NCI-H2227 (cell line): ENCODE measurements at regions not wholly inside any gene's neighbourhood (a gene's known extent, or its start where the extent isn't known, plus 50 kb on each side); places are given as distances from the start of the nearest gene placed in this dataset.

ENCODE experiments used
- DNase-seq: peaks from one replicate; lab custom pipeline; 2025; ENCODE audit not compliant: unreplicated experiment; lab: John Stamatoyannopoulos, UW

DNA sequence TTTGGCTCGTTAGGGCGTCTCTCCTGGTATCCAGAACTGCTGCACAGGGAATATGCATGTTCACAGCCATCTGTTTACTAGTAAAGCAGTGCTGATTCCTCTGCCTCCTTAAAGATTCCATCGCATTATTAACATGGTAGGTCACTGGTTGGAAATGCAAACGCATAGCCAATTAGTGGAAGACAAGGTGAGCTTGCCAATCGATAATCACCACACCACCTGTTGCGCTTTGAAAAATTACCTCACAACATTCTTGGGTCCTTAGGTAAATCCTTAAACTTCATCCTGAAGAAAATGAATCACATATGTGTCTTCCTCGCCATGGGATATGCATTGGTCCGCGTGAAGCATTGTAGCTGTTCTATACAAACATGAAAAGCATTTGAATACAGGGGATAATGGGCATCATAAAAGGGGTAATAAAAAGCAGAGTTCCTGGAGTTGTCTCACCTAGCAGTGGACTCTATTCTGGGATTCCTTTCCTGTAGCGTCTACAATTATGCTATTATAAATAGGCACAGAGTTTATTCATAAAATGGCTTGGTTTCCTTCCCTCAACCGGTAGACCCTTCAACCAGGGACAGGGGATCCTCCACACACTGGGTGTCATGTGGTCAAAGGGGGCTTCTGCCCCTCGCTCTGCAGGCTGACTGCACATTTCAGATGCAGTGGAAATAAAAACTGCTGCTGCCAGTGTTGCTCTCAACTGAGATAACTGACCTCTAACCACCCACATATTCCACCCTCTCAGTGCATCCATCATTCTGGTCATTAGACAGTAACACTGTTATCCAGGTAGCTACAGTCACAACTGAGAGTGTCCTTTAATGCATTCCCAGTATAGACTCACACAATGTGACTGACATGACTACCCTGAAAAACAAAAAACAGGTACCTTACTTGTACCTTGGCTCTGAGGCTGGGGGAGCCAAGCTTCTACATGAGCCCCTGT is 389.2 kb upstream of the NFE2L3 start:
- DNase-seq: no peak

DNA sequence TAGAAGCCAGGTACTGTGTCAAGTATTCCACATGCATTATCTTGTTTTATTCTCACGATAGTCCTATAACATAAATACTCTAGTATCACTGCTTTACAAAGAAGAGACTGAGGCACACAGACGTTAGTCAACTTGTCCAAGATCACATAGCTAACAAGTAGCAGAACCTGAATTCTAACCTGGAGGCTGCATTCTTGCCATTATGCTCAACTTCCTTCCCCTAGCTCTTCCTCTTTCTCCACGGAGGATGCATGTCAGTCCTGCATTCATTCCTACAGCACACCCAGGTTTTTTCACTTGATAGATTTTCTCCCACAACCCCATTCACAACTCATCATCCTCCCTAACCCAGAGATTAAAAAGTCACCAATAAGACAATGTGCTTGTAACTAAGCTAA is 388.5 kb upstream of the NFE2L3 start:
- no peak for DNase-seq

DNA sequence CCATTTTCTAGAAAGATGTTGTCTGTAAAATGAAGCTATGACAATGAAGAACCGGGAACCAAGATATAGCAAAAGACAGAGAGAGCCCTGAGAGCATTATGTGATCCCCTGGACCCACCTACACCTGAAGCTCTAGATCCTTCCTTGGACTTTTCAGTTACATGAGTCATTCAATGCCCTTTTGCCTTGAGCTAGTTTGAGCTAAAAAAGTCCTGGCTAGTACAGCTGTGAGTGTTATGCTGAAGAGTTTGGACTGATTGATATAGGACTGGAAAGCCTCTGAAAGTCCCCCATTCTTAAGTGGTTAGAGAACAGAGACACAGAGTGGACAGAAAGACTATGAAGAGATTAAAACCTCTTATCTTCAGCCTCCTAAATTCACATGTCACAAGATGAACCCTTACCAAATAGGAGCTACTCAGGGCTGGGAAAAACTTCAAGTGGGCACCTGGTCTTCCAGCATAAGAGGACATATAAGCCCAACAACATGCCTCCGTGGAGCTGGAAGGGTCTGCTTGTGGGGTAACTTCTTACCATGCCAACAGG is 386.8 kb upstream of the NFE2L3 start:
- DNase-seq: no peak

DNA sequence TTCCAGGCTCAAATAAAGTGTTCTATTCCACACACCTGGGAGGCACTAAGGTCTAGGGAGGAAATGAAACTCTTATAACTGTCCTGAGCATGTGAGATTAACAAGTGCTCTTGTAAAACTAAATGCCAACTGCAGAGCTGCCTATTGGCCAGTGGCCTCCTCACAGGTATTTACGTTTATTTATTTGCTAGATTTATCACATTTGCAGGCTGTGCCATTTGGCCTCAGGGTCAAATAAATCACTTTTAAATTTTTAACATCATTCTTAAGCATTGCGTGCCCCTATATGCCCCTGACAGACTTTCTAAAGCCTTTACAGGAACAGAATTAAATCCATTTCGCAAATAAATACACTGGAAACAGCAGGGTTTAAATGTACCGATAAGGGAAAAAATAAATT is 381.8 kb upstream of the NFE2L3 start:
- no peak for DNase-seq

DNA sequence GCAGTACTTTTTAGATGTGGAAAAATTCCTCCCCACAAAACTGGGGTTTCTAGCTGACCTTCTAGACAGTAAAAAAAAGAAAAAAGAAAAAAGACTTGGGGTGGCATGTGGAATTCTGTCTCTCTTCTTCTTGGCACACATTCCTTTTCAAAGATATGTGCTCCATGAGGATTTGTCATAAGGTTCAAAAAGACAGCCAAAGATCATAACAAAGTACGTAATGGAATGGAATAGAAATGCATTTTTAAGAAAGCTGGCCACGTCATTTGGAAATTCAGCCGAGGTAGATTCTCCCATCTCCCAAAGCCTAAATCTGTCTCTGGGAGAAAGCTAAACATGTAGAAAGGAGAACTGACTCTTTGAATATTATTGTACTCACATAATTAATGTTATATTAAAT is 381.3 kb upstream of the NFE2L3 start:
- no peak for DNase-seq

DNA sequence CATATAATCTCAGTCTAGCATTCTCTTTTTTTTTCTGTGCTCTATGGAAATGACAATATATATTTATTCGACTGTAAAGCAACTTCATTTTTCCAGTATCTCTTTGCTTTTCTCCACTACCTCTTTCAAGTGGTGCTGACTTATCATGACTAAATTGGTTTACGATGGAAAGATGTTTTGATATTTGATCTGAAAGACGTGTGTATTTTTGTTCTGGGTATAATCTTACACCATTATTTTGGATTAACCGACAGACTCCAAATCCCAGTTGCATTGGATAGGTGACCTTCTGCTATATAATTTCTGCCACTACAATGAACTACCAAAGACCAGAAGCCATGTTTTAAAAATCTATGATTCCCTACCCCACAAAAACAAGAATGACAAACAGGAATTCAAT is 380.5 kb upstream of the NFE2L3 start:
- DNase-seq: no peak

DNA sequence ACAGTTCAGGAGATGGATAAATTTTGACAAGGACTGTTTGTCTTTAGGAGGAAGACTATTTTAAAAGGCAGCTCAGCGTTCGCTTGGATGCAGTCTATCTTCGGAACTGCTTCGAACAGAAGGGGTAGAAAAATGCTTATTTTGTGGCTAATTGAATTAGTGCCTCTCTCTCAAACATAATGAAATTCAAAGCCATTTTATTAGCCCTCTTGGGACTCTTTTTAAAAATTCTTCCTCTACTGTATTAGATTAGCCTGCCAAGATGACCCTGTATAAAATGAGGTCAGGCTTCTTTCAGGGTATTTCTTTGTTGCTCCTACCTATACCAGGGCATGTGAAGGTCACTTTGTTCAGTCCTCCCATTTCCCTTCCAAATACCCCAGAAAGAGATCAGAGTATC is 379.2 kb upstream of the NFE2L3 start:
- no peak for DNase-seq

DNA sequence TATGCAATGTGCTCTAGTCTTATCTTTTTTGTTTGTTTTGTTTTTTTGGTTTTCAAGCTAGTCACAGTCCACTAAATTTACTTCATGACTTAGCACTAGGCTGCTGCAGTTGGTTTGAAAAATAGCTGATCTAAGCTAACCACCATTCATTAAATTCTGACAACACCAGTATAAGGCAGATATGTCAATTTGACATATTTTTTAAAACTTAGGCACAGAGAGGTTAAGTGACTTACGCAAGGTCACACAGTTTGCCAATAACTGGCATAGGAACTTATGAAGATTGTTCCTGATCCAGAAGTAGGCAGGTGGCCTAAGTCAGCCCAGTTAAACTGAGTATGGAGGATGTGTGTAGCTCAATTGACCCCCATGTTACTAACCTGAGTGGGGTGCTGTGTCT is 377.3 kb upstream of the NFE2L3 start:
- no peak for DNase-seq

DNA sequence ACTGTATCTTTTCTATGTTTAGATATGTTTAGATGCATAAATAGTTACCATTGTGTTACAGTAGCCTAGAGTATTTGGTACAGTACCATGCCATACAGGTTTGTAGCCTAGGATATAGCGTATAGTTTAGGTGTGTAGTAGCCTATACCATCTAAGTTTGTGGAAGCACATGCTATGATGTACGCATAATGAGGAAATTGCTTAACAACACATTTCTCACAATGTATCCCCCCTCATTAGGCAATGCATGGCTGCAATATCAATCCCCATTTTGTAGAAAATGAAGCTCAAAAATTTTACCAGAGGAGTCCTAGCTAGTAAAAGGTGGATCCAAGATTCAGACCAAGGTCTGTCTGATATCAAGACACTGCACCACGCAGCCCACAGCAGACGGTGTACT is 376.4 kb upstream of the NFE2L3 start:
- DNase-seq: no peak

DNA sequence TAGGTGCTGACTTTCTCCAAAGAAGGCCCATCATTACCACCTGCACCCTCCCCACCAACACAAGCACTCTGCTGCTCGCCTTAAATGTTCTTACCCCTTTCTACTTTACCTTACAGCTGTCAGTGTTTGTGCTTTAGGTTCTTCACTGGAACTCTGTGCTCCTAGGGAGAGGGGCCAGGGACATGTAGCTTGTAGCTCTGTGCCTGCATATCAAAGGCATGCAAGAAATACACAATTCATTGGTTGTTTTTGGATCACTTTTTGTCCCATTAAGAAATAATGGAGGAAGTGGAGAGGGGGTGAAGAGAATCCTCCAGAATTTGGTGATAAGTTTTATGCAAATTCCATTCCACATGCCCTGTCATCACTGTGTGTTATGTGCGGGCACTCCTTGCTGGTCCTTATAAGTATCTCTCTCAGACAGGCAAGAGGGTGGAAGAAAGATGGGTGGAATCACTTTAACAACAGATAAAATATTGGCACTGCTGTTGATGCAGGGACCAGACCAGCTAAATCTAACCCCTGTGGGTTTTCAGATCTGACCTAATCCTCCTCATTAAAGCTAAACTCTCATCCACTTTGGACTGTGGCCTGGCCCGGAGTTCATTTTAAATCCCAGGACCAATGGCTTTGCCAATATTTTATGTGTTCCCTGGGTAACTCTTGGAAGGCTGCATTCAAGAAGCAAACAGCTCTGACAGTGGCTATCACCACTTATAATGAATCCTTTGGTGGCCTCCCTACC is 375.8 kb upstream of the NFE2L3 start:
- DNase-seq: no peak

DNA sequence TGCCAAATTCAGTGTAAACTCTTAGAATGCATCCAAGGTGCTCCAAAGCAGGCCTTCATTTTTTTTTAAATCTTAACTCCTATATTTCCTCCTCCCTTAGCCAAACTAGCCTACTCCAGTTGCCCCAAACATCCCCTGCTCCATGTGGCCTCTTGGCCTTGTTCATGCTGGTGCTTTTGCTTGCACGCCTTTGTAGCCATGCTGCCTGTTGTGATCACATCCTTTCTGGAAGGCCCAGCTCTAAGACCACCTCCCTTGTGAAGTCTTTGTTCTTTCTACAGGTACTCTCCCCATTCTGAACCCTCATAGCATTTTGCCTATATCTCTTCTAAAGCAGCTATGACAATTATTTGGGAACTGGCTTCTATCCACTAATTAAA is 375.3 kb upstream of the NFE2L3 start:
- DNase-seq: no peak

DNA sequence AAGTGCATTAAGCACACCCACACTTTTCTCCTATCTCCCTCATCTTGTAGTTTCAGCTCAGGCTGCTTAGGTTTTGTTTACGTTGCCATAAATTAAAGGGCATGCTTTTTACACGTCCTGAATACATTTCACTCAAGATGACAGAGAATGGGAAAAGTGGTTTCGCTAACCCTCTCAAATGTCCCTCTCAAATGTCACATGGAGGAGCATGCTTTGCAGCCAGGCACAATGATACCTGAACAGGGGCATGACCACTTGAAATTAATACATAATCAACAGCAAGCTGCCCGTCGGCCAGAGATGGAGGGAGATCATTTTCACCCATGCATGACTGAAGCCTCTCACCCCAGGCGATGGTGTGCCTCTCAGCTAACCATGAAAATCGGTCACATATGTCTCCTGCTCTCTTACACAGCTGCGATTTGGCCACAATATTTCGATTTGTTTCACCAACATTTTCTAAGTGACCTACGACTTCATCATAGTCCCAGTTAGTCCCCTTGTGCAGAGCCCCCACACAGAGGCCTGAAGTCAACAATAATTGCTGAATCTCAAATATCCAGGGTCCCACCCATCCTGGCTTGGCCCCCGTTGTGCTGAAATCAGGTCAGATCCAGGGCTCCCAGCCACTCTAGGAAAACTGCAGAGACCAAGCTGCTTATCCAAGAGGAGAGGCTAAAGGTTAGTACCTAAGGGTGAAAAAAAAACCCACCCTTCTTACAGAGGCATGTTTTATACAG is 373.9 kb upstream of the NFE2L3 start:
- no peak for DNase-seq

DNA sequence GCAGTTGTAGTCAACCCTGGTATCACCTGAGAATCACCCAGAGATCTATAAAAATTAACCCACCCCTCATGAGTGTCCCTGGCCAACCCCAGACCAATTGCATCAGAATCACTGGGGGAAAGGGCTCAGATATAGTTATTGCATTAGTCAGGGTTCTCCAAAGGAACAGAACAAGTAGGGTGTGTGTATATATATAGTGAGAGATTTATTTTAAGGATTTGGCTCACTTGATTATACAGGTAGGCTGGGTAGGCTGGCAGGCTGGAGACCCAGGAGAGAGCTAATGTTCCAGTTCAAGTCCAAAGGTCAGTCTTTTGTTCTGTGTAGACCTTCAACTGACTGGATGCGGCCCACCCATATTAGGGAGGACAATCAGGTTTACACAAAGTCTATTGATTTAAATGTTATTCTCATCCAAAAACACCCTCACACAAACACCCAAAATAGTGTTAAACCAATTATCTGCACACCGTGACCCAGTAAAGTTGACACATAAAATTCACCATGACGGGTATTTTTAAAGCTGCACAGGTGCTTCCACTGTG is 372.9 kb upstream of the NFE2L3 start:
- DNase-seq: no peak

DNA sequence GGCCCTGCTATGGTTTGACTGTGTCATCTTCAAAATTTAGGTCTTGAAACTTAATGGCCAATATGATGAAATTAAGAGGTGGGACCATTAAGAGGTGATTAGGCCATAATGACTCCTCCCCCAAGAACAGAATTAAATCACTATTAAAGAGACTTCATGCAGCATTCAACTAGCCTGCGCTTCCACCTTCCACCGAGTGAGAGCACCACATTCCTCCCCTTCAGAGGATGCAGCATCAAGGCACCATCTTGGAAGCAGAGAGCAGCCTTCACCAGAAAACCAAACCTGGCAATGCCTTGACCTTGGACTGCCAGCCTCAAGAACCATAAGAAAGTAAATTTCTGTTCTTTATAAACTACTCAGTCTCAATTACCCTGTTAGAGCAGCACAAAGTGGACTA is 371.1 kb upstream of the NFE2L3 start:
- DNase-seq: no peak

DNA sequence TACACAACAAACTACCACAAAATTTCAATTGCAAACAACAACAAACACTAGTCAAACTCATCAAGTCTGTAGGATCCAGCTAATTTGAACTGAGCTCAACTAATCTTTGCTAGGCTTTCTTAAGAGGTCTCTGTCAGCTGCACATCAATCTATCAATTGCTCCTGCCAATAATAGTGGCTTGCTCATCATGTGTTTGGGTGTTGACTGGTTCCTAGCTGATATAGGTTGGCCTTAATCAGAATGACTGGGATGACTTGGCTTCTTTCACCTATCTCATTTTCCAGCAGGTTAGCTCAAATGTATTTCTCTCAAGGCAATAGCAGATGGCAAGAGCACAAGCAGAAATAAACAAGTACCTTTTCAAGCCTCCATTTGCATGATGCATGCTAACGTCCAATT is 370.3 kb upstream of the NFE2L3 start:
- DNase-seq: no peak

DNA sequence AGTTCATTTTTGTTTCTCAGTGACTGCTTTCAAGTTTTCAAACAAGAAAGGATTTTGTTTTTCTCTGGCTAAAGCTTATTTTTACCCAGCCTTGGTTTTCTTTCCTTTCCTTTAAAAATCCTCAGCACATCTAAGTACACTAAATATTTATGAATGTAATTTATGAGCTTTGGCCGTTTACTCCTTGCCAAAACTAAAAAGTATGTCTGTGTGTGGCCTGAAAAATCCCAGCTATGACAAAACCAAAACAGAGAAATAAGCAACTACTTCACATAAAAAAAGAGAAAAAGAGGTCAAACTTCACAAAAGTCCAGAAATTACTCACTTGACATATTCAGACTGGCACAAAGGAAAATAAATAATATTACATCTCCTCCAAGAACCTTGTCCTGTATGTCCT is 365.1 kb upstream of the NFE2L3 start:
- no peak for DNase-seq

DNA sequence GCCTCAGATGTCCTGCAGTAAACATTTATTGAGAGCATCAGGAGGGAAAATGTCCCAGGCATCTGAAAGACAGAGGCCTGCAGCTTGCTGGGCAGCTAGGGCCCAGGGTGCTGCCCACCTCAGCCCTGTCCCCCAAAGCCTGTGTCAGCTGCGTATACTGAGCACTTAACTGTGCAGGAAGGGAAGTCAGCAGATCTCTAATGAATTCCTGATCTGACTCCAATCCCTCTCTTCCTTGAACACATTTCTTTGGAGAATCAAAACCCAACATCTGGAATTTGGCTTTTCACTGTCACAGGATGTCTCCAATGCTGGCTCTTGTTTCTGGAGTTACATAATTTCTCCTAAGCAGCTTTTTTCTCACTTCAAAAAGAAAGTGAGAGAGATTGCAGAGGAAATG is 364.7 kb upstream of the NFE2L3 start:
- no peak for DNase-seq

DNA sequence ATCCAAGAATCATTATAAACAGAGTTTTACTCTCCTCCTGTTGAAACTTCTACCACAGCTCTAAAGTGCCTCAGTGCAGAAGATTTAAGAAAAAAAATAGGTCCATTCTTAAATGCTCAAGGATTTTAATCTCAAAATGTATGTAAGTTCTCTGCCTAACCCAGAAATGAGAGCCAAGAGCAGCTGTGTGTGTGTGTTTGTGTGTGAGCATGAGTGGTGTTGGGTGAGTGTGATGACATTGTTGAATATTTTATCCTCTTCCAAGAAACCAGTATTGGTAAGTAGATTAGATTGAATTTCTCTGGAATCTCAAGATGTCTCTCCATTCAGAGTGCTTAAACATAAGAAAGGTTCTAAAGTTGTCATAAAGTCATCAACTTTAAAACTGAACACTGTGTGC is 363.6 kb upstream of the NFE2L3 start:
- no peak for DNase-seq

DNA sequence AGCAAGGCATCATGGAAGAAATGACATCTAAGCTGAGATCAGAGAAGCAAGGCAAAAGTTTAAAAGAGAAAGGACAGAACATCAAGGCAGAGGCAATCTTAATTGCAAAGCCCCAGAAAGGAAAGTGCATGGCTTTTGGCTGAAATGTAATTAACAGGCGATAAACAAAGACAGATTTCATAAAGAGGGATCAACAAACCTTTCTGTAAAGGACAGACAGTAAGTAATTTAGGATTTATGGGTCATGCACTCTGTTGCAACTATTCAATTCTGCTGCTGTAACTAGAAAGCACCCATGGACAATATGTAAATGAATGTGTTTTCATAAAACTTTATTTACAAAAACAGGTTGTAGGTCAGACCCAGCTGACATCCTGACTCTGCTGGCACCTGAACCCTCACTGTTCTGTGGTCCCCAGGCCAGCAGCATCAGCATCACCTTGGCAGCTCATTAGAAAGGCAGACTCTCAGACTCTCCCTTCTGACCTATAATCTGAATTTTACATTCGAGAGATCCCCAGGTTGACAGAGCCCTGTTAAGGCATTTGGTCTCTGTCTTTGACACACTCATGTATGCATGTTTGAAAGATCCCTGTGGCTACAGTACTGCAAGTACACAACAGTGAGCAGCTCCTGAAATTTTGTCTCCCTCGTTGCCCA is 362.9 kb upstream of the NFE2L3 start:
- DNase-seq: no peak
